ENCODE measurements at regions not wholly inside any gene's neighbourhood (a gene's known extent, or its start where the extent isn't known, plus 50 kb on each side); places are given as distances from the start of the nearest gene placed in this dataset.

GRCh38 chr11:69413015-69413801 lies 68.3 kb upstream of the LINC01488 start:
- Histone ChIP-seq H3K4me3 (ENCODE audit: low read length in 3 of 3) (no peak overlapping the region), H3K4me1 (ENCODE audit: control insufficient read depth in 2 of 3, insufficient read depth in 2 of 3, low read depth in 1 of 3, low read length in 3 of 3) (peaks cover 0 to 8% (median 3%) of the 10 kb centered on the region in 3 donors), H3K9ac (ENCODE audit: low read length in 3 of 3) (no peak overlapping the region), H3K27ac (ENCODE audit: low read depth in 2 of 2, low read length in 2 of 2) (no peak overlapping the region), H3K36me3 (ENCODE audit: control insufficient read depth in 2 of 3, insufficient read depth in 3 of 3, low read length in 3 of 3) (no peaks in the 10 kb centered on the region), H3K9me3 (ENCODE audit: control insufficient read depth in 2 of 3, insufficient read depth in 1 of 3, low read length in 3 of 3) (no peaks in the 10 kb centered on the region), H3K27me3 (ENCODE audit: control insufficient read depth, insufficient read depth, low read length) (no peaks in the 10 kb centered on the region)
- intact Hi-C loops (cut with DNase I) = no loop called here
- DNase-seq (peak in 1 of 5 donors; percentile 21), FAIRE-seq (no peak)
- TF ChIP-seq CTCF (IDR thresholded peaks at IDR 0.05; ENCODE audit: borderline replicate concordance, extremely low read depth, insufficient read depth) = no peak

GRCh38 chr11:69413993-69414392 lies 67.5 kb upstream of the LINC01488 start:
- Histone ChIP-seq H3K27ac (ENCODE audit: low read depth in 2 of 2, low read length in 2 of 2) (no peak overlapping the region), H3K4me1 (ENCODE audit: control insufficient read depth in 2 of 3, insufficient read depth in 2 of 3, low read depth in 1 of 3, low read length in 3 of 3) (peaks cover 0 to 8% (median 3%) of the 10 kb centered on the region in 3 donors), H3K9ac (ENCODE audit: low read length in 3 of 3) (no peak overlapping the region), H3K36me3 (ENCODE audit: control insufficient read depth in 2 of 3, insufficient read depth in 3 of 3, low read length in 3 of 3) (no peaks in the 10 kb centered on the region), H3K9me3 (ENCODE audit: control insufficient read depth in 2 of 3, insufficient read depth in 1 of 3, low read length in 3 of 3) (no peaks in the 10 kb centered on the region), H3K4me3 (ENCODE audit: low read length in 3 of 3) (no peak overlapping the region), H3K27me3 (ENCODE audit: control insufficient read depth, insufficient read depth, low read length) (no peaks in the 10 kb centered on the region)
- DNase-seq (no peak), FAIRE-seq (no peak)
- TF ChIP-seq CTCF (IDR thresholded peaks at IDR 0.05; ENCODE audit: borderline replicate concordance, extremely low read depth, insufficient read depth) = no peak
- intact Hi-C loops (cut with DNase I) = no loop called here

- Histone ChIP-seq H3K9ac (ENCODE audit: low read length in 3 of 3) (no peak overlapping the region), H3K9me3 (ENCODE audit: control insufficient read depth in 2 of 3, insufficient read depth in 1 of 3, low read length in 3 of 3) (no peaks in the 10 kb centered on the region), H3K27ac (ENCODE audit: low read depth in 2 of 2, low read length in 2 of 2) (peak overlapping the region in 1 of 2 donors; percentile 34), H3K4me1 (ENCODE audit: control insufficient read depth in 2 of 3, insufficient read depth in 2 of 3, low read depth in 1 of 3, low read length in 3 of 3) (peaks cover 0 to 8% (median 3%) of the 10 kb centered on the region in 3 donors), H3K27me3 (ENCODE audit: control insufficient read depth, insufficient read depth, low read length) (no peaks in the 10 kb centered on the region), H3K36me3 (ENCODE audit: control insufficient read depth in 2 of 3, insufficient read depth in 3 of 3, low read length in 3 of 3) (no peaks in the 10 kb centered on the region), H3K4me3 (ENCODE audit: low read length in 3 of 3) (no peak overlapping the region)
- TF ChIP-seq CTCF (IDR thresholded peaks at IDR 0.05; ENCODE audit: borderline replicate concordance, extremely low read depth, insufficient read depth) = no peak
- DNase-seq = peak in 1 of 5 donors; percentile 59
- FAIRE-seq = no peak
- intact Hi-C loops (cut with DNase I) = no loop called here
Measured at GRCh38 chr11:69414773-69415187, 66.7 kb upstream of the LINC01488 start.
